ENCODE measurements at regions not wholly inside any gene's neighbourhood (a gene's known extent, or its start where the extent isn't known, plus 50 kb on each side); places are given as distances from the start of the nearest gene placed in this dataset.

GRCh38 chr2:59378127-59378526 is 1137.0 kb upstream of the FANCL start:
- no peak overlapping the region for H3K27ac ChIP-seq (ENCODE audit: low read depth, low read length)
- no peak for TF ChIP-seq CTCF (conservative IDR thresholded peaks at IDR 0.05)
- DNase-seq: no peak
- H3K4me3 ChIP-seq (ENCODE audit: low read length): no peak overlapping the region
- no peaks in the 10 kb centered on the region for H3K9me3 ChIP-seq (ENCODE audit: control insufficient read depth, low read length)
- H3K36me3 ChIP-seq (ENCODE audit: control insufficient read depth, insufficient read depth, low read length): no peaks in the 10 kb centered on the region
- H3K9me3 Mint-ChIP-seq: no peaks in the 10 kb centered on the region
- H3K27me3 Mint-ChIP-seq (ENCODE audit: insufficient read depth): no peaks in the 10 kb centered on the region
- no peaks in the 10 kb centered on the region for H3K27me3 ChIP-seq (ENCODE audit: control insufficient read depth, insufficient read depth, low read length, poor library complexity, severe bottlenecking)
- no peaks in the 10 kb centered on the region for H3K4me1 ChIP-seq (ENCODE audit: control insufficient read depth, insufficient read depth, low read length)
- no peaks in the 10 kb centered on the region for H3K4me1 Mint-ChIP-seq
- no peaks in the 10 kb centered on the region for H3K36me3 Mint-ChIP-seq (ENCODE audit: low read depth)
- 96% methylated on average over 1 of the region's 1 CpG; no CpG with 5 or more reads in 1 of the 2 experiments for WGBS, 2 experiments (ENCODE audit: insufficient coverage in 1 of 2, insufficient read length in 1 of 2)
- H3K9ac ChIP-seq (ENCODE audit: extremely low read depth, low read length, poor library complexity, severe bottlenecking): no peak overlapping the region
- H3K27ac Mint-ChIP-seq: no peak overlapping the region
- no peak overlapping the region for H3K4me3 Mint-ChIP-seq

- peaks cover 5% of the 10 kb centered on the region for H3K4me1 Mint-ChIP-seq
- Histone ChIP-seq H3K4me1 (ENCODE audit: control insufficient read depth, insufficient read depth, low read length) (no peaks in the 10 kb centered on the region), H3K27me3 (ENCODE audit: control insufficient read depth, insufficient read depth, low read length, poor library complexity, severe bottlenecking) (no peaks in the 10 kb centered on the region), H3K9me3 (ENCODE audit: control insufficient read depth, low read length) (no peaks in the 10 kb centered on the region), H3K27ac (ENCODE audit: low read depth, low read length) (no peak overlapping the region), H3K9ac (ENCODE audit: extremely low read depth, low read length, poor library complexity, severe bottlenecking) (no peak overlapping the region), H3K36me3 (ENCODE audit: control insufficient read depth, insufficient read depth, low read length) (no peaks in the 10 kb centered on the region), H3K4me3 (ENCODE audit: low read length) (no peak overlapping the region)
- no peak for TF ChIP-seq CTCF (conservative IDR thresholded peaks at IDR 0.05)
- H3K4me3 Mint-ChIP-seq: no peak overlapping the region
- no peak for DNase-seq
- no peaks in the 10 kb centered on the region for H3K9me3 Mint-ChIP-seq
- no peak overlapping the region for H3K27ac Mint-ChIP-seq
- H3K36me3 Mint-ChIP-seq (ENCODE audit: low read depth): no peaks in the 10 kb centered on the region
- H3K27me3 Mint-ChIP-seq (ENCODE audit: insufficient read depth): no peaks in the 10 kb centered on the region
Observed at GRCh38 chr2:59366288-59366687, 1125.2 kb upstream of the FANCL start.

GRCh38 chr2:59354498-59354897 is 1113.4 kb upstream of the FANCL start:
- Histone ChIP-seq H3K4me3 (ENCODE audit: low read length) (no peak overlapping the region), H3K27me3 (ENCODE audit: control insufficient read depth, insufficient read depth, low read length, poor library complexity, severe bottlenecking) (no peaks in the 10 kb centered on the region), H3K27ac (ENCODE audit: low read depth, low read length) (no peak overlapping the region), H3K9ac (ENCODE audit: extremely low read depth, low read length, poor library complexity, severe bottlenecking) (no peak overlapping the region), H3K4me1 (ENCODE audit: control insufficient read depth, insufficient read depth, low read length) (no peaks in the 10 kb centered on the region), H3K9me3 (ENCODE audit: control insufficient read depth, low read length) (no peaks in the 10 kb centered on the region), H3K36me3 (ENCODE audit: control insufficient read depth, insufficient read depth, low read length) (no peaks in the 10 kb centered on the region)
- H3K4me3 Mint-ChIP-seq: no peak overlapping the region
- H3K27me3 Mint-ChIP-seq (ENCODE audit: insufficient read depth): no peaks in the 10 kb centered on the region
- no peaks in the 10 kb centered on the region for H3K36me3 Mint-ChIP-seq (ENCODE audit: low read depth)
- no peak overlapping the region for H3K27ac Mint-ChIP-seq
- DNase-seq: no peak
- 95 to 100% methylated on average over 3 of the region's 3 CpGs for WGBS, 2 experiments (ENCODE audit: insufficient coverage in 1 of 2, insufficient read length in 1 of 2)
- no peak for TF ChIP-seq CTCF (conservative IDR thresholded peaks at IDR 0.05)
- peaks cover 19% of the 10 kb centered on the region for H3K4me1 Mint-ChIP-seq
- peaks cover 10% of the 10 kb centered on the region for H3K9me3 Mint-ChIP-seq

Data from endodermal cell (in vitro differentiated cells).